ENCODE measurements at regions not wholly inside any gene's neighbourhood (a gene's known extent, or its start where the extent isn't known, plus 50 kb on each side); places are given as distances from the start of the nearest gene placed in this dataset.

DNA sequence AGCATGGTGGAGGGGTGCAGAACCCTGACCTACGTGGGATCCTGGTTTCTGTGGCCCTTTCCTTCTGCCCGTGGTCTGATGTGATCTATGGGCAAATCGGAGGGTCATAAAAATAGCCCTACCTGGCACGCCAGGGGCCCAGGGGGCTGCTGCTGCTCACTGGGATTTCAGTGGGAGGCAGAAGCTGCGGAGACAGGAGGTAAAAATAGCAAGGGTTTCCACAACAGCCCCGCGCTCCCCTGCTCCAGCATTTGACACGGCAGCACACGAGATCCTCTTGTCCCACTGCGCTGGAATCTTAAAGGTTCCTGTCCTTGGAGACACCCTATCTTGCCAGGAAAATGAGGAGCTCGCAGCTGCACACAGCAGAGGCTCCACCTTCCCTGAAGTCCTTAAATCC, 321.2 kb downstream of the CTTN start:
- no peaks in the 10 kb centered on the region for H3K27me3 ChIP-seq (ENCODE audit: control insufficient read depth in 1 of 2, insufficient read depth in 2 of 2, low read length in 2 of 2)
- FAIRE-seq (no peak), ATAC-seq (no peak), DNase-seq (ENCODE audit: low spot score) (no peak)
- in situ Hi-C loops (cut with HindIII; ENCODE audit: extremely low pct_ligation_motif_present, low pct_unique_long_range_greater_than_20kb), result no loop called here
- POLR2A ChIA-PET, result no interaction called here
- no peaks in the 10 kb centered on the region for H3K9me3 ChIP-seq (ENCODE audit: low read length)
- BruUV-seq (replicated peaks), result no TSS peak
- peaks cover 7 to 8% of the 10 kb centered on the region in 2 experiments; a peak in 3 of 5 replicates for H3K36me3 ChIP-seq (replicated peaks in 1 of 2; ENCODE audit: control insufficient read depth in 1 of 2, insufficient read depth in 2 of 2, low read length in 2 of 2)
- H3K4me2 ChIP-seq (ENCODE audit: low read depth, low read length), result no peak overlapping the region
- H2AFZ ChIP-seq (ENCODE audit: low read length), result no peak overlapping the region
- H3K79me2 ChIP-seq (ENCODE audit: insufficient read depth, low read length), result no peaks in the 10 kb centered on the region
- H3K27ac ChIP-seq (ENCODE audit: extremely low read length, insufficient read depth, low read length), result no peak overlapping the region
- TF ChIP-seq, protein P1, sequence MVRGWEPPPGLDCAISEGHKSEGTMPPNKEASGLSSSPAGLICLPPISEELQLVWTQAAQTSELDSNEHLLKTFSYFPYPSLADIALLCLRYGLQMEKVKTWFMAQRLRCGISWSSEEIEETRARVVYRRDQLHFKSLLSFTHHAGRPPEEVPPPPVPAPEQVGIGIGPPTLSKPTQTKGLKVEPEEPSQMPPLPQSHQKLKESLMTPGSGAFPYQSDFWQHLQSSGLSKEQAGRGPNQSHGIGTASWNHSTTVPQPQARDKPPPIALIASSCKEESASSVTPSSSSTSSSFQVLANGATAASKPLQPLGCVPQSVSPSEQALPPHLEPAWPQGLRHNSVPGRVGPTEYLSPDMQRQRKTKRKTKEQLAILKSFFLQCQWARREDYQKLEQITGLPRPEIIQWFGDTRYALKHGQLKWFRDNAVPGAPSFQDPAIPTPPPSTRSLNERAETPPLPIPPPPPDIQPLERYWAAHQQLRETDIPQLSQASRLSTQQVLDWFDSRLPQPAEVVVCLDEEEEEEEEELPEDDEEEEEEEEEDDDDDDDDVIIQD (CRISPR knock-in tag; IDR thresholded peaks at IDR 0.05; ENCODE audit: low read depth), result no peak
- TF ChIP-seq, protein P2, sequence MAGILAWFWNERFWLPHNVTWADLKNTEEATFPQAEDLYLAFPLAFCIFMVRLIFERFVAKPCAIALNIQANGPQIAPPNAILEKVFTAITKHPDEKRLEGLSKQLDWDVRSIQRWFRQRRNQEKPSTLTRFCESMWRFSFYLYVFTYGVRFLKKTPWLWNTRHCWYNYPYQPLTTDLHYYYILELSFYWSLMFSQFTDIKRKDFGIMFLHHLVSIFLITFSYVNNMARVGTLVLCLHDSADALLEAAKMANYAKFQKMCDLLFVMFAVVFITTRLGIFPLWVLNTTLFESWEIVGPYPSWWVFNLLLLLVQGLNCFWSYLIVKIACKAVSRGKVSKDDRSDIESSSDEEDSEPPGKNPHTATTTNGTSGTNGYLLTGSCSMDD (CRISPR knock-in tag; IDR thresholded peaks at IDR 0.05), result no peak
- TF ChIP-seq ATF1 (CRISPR knock-in tag; IDR thresholded peaks at IDR 0.05), result no peak
- TF ChIP-seq NCOR1 (IDR thresholded peaks at IDR 0.05; ENCODE audit: borderline replicate concordance, low read length), result no peak
- no peak for TF ChIP-seq HOXA9 (CRISPR knock-in tag; IDR thresholded peaks at IDR 0.05; ENCODE audit: borderline replicate concordance)
- no peak for TF ChIP-seq REPIN1 (CRISPR knock-in tag; IDR thresholded peaks at IDR 0.05; ENCODE audit: borderline replicate concordance, low read depth)
- TF ChIP-seq ZC3H4 (CRISPR knock-in tag; IDR thresholded peaks at IDR 0.05; ENCODE audit: borderline replicate concordance), result no peak
- no peak for TF ChIP-seq SNAPC2 (CRISPR knock-in tag; IDR thresholded peaks at IDR 0.05)
- TF ChIP-seq MLLT10 (CRISPR knock-in tag; IDR thresholded peaks at IDR 0.05), result no peak
- TF ChIP-seq PHF5A (CRISPR knock-in tag; IDR thresholded peaks at IDR 0.05; ENCODE audit: low read depth, unreplicated experiment), result no peak
- TF ChIP-seq, protein P3, sequence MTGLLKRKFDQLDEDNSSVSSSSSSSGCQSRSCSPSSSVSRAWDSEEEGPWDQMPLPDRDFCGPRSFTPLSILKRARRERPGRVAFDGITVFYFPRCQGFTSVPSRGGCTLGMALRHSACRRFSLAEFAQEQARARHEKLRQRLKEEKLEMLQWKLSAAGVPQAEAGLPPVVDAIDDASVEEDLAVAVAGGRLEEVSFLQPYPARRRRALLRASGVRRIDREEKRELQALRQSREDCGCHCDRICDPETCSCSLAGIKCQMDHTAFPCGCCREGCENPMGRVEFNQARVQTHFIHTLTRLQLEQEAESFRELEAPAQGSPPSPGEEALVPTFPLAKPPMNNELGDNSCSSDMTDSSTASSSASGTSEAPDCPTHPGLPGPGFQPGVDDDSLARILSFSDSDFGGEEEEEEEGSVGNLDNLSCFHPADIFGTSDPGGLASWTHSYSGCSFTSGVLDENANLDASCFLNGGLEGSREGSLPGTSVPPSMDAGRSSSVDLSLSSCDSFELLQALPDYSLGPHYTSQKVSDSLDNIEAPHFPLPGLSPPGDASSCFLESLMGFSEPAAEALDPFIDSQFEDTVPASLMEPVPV (CRISPR knock-in tag; IDR thresholded peaks at IDR 0.05), result no peak
- TF ChIP-seq ARID2 (CRISPR knock-in tag; IDR thresholded peaks at IDR 0.05; ENCODE audit: borderline replicate concordance), result no peak
- TF ChIP-seq, protein P4, sequence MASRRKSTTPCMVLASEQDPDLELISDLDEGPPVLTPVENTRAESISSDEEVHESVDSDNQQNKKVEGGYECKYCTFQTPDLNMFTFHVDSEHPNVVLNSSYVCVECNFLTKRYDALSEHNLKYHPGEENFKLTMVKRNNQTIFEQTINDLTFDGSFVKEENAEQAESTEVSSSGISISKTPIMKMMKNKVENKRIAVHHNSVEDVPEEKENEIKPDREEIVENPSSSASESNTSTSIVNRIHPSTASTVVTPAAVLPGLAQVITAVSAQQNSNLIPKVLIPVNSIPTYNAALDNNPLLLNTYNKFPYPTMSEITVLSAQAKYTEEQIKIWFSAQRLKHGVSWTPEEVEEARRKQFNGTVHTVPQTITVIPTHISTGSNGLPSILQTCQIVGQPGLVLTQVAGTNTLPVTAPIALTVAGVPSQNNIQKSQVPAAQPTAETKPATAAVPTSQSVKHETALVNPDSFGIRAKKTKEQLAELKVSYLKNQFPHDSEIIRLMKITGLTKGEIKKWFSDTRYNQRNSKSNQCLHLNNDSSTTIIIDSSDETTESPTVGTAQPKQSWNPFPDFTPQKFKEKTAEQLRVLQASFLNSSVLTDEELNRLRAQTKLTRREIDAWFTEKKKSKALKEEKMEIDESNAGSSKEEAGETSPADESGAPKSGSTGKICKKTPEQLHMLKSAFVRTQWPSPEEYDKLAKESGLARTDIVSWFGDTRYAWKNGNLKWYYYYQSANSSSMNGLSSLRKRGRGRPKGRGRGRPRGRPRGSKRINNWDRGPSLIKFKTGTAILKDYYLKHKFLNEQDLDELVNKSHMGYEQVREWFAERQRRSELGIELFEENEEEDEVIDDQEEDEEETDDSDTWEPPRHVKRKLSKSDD (CRISPR knock-in tag; IDR thresholded peaks at IDR 0.05; ENCODE audit: low read depth), result no peak
- no peak for TF ChIP-seq GPN1 (CRISPR knock-in tag; IDR thresholded peaks at IDR 0.05; ENCODE audit: borderline replicate concordance)
- no peak for TF ChIP-seq SALL2 (CRISPR knock-in tag; IDR thresholded peaks at IDR 0.05)
- CTCF ChIA-PET (ENCODE audit: low intra/inter-chr PET ratio, low total read pairs), result no interaction called here
- H3K4me3 ChIP-seq (replicated peaks in 1 of 3; ENCODE audit: insufficient read depth in 1 of 3, low read depth in 2 of 3, low read length in 3 of 3), result no peak overlapping the region
- H4K20me1 ChIP-seq (ENCODE audit: insufficient read depth, low read length), result peaks cover 3% of the 10 kb centered on the region; the same call in 1 of the 2 replicates
- intact Hi-C loops (cut with micrococcal nuclease; ENCODE audit: unreplicated experiment), result no loop called here
- WGBS (ENCODE audit: low lambda C conversion rate), result 100% methylated on average over 8 of the region's 11 CpGs
- H3K4me1 ChIP-seq (ENCODE audit: insufficient read depth, low read length), result no peaks in the 10 kb centered on the region
- H3K9ac ChIP-seq (ENCODE audit: insufficient read depth, low read depth, low read length), result no peak overlapping the region
